Glutamatergic neuron (in vitro differentiated cells): ENCODE measurements at regions not wholly inside any gene's neighbourhood (a gene's known extent, or its start where the extent isn't known, plus 50 kb on each side); places are given as distances from the start of the nearest gene placed in this dataset.

ENCODE experiments used
- DNase-seq: peaks from one replicate; pipeline ENCODE4 v3.0.0; 2022
- H3K27ac Mint-ChIP-seq: one replicate; pipeline ENCODE4 v1.8.0; 2020; ENCODE audit warnings: mild to moderate bottlenecking, mixed read lengths, inconsistent platforms; ENCODE audit not compliant: unreplicated experiment
- H3K27me3 Mint-ChIP-seq: one replicate; pipeline ENCODE4 v1.8.0; 2020; ENCODE audit warnings: mild to moderate bottlenecking, moderate library complexity, mixed read lengths, inconsistent platforms; ENCODE audit not compliant: unreplicated experiment
- H3K36me3 Mint-ChIP-seq: one replicate; pipeline ENCODE4 v1.8.0; 2020; ENCODE audit warnings: mild to moderate bottlenecking, mixed read lengths, inconsistent platforms; ENCODE audit not compliant: unreplicated experiment
- H3K4me1 Mint-ChIP-seq: one replicate; pipeline ENCODE4 v1.8.0; 2020; ENCODE audit warnings: mild to moderate bottlenecking, low read depth, mixed read lengths, inconsistent platforms; ENCODE audit not compliant: unreplicated experiment
- H3K4me3 Mint-ChIP-seq: one replicate; pipeline ENCODE4 v1.8.0; 2020; ENCODE audit warnings: mild to moderate bottlenecking, mixed read lengths, inconsistent platforms; ENCODE audit not compliant: unreplicated experiment
- H3K9me3 Mint-ChIP-seq: one replicate; pipeline ENCODE4 v1.8.0; 2020; ENCODE audit warnings: mild to moderate bottlenecking, moderate library complexity, mixed read lengths, inconsistent platforms; ENCODE audit not compliant: unreplicated experiment
- CTCF ChIP-seq: fragments of 200-600 bp; sonication (generic); IDR thresholded peaks from one replicate; pipeline ENCODE4 v1.5.0; 2021; ENCODE audit not compliant: partially characterized antibody, unreplicated experiment

- H3K4me1 Mint-ChIP-seq = peaks cover 28% of the 10 kb centered on the region
- no peak overlapping the region for H3K4me3 Mint-ChIP-seq
- H3K27me3 Mint-ChIP-seq = no peaks in the 10 kb centered on the region
- no peak for DNase-seq
- no peaks in the 10 kb centered on the region for H3K36me3 Mint-ChIP-seq
- peak overlapping the region; percentile 62 for H3K27ac Mint-ChIP-seq
- peaks cover 2% of the 10 kb centered on the region for H3K9me3 Mint-ChIP-seq
- TF ChIP-seq CTCF = no peak
Observed at GRCh38 chr11:70601861-70602538, 203.7 kb downstream of the CTTN start.

GRCh38 chr11:70603114-70603755, 204.9 kb downstream of the CTTN start:
- no peak for DNase-seq
- Mint-ChIP-seq H3K36me3 (no peaks in the 10 kb centered on the region), H3K4me3 (no peak overlapping the region), H3K9me3 (peaks cover 2% of the 10 kb centered on the region), H3K4me1 (peaks cover 28% of the 10 kb centered on the region), H3K27me3 (no peaks in the 10 kb centered on the region), H3K27ac (peak overlapping the region; percentile 62)
- TF ChIP-seq CTCF = no peak

GRCh38 chr11:70603756-70604211, 205.5 kb downstream of the CTTN start:
- no peak for TF ChIP-seq CTCF
- Mint-ChIP-seq H3K36me3 (no peaks in the 10 kb centered on the region), H3K4me3 (no peak overlapping the region), H3K27ac (no peak overlapping the region), H3K4me1 (peaks cover 31% of the 10 kb centered on the region), H3K9me3 (peaks cover 2% of the 10 kb centered on the region), H3K27me3 (no peaks in the 10 kb centered on the region)
- no peak for DNase-seq

GRCh38 chr11:70604221-70604620, 205.9 kb downstream of the CTTN start:
- peaks cover 2% of the 10 kb centered on the region for H3K9me3 Mint-ChIP-seq
- H3K36me3 Mint-ChIP-seq = no peaks in the 10 kb centered on the region
- H3K4me1 Mint-ChIP-seq = peaks cover 34% of the 10 kb centered on the region
- no peak for TF ChIP-seq CTCF
- H3K4me3 Mint-ChIP-seq = no peak overlapping the region
- DNase-seq = no peak
- no peak overlapping the region for H3K27ac Mint-ChIP-seq
- H3K27me3 Mint-ChIP-seq = no peaks in the 10 kb centered on the region
